Osteoblast (primary cell): ENCODE measurements at regions not wholly inside any gene's neighbourhood (a gene's known extent, or its start where the extent isn't known, plus 50 kb on each side); places are given as distances from the start of the nearest gene placed in this dataset.

Experiments used
- DNase-seq: peaks from one replicate; pipeline ENCODE4 v3.0.0; 2011; ENCODE audit warnings: low spot score, mixed read lengths; ENCODE audit not compliant: insufficient read length; ENCODE audit errors: missing footprints
- H2AFZ ChIP-seq: 2 replicates; pipeline ENCODE4 v1.6.0; 2011; ENCODE audit warnings: mild to moderate bottlenecking, low read length
- H3K27ac ChIP-seq: 2 replicates; pipeline ENCODE4 v1.5.1; 2011; ENCODE audit warnings: mild to moderate bottlenecking, low read depth, low read length, moderate library complexity
- H3K27me3 ChIP-seq: 2 replicates; pipeline ENCODE4 v1.6.0; 2012; ENCODE audit warnings: mild to moderate bottlenecking, control low read depth, inconsistent platforms, low read length, moderate library complexity; ENCODE audit not compliant: insufficient read depth
- H3K36me3 ChIP-seq: 2 replicates; pipeline ENCODE4 v1.5.1; 2011; ENCODE audit warnings: mild to moderate bottlenecking, low read length, control low read depth, moderate library complexity; ENCODE audit not compliant: insufficient read depth
- H3K4me1 ChIP-seq: 2 replicates; pipeline ENCODE4 v1.5.1; 2011; ENCODE audit warnings: mild to moderate bottlenecking, low read length, control low read depth, moderate library complexity; ENCODE audit not compliant: insufficient read depth
- H3K4me2 ChIP-seq: 2 replicates; pipeline ENCODE4 v1.6.0; 2011; ENCODE audit warnings: mild to moderate bottlenecking, low read length; ENCODE audit not compliant: insufficient read depth
- H3K4me3 ChIP-seq: fragments of 200-600 bp; sonication (generic); 3 replicates; pipeline ENCODE4 v1.5.1; 2012; ENCODE audit warnings: mild to moderate bottlenecking, low read length, inconsistent platforms; ENCODE audit not compliant: insufficient read depth
- H3K79me2 ChIP-seq: 2 replicates; pipeline ENCODE4 v1.6.0; 2012; ENCODE audit warnings: mild to moderate bottlenecking, low read length, control low read depth, inconsistent platforms; ENCODE audit not compliant: insufficient read depth
- H3K9me3 ChIP-seq: 2 replicates; pipeline ENCODE4 v1.5.1; 2011; ENCODE audit warnings: low read depth, low read length, control low read depth
- H4K20me1 ChIP-seq: 2 replicates; pipeline ENCODE4 v1.6.0; 2012; ENCODE audit warnings: mild to moderate bottlenecking, low read length, control low read depth; ENCODE audit not compliant: insufficient read depth
- TF ChIP-seq, protein P1 (sequence below): IDR thresholded peaks from 2 replicates; pipeline ENCODE4 v1.5.1; 2011; ENCODE audit warnings: mild to moderate bottlenecking, low read depth, low read length, moderate library complexity; ENCODE audit errors: extremely low read depth

DNA sequence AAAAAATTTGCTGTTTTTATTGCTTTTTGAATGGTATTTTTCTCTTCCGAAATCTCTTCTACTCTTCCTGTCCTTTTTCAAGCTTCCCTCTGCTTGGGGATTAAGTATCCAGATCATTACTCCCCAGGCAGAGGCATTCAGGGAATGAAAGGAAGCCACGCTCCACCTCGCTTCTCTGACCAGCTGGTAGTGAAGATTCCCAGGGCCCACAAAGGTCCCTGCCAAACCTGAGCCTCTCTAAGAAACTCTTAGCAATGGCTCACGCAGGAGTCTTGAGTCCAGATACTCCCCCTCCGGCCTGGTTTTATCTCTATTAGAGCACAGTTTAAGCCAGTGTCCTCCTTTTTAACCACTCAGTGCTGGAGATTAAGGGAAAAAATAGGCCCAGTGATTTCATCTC, 51.4 kb upstream of the SOD3 start:
- Histone ChIP-seq H2AFZ (no peak overlapping the region), H3K4me1 (no peaks in the 10 kb centered on the region), H3K27ac (no peak overlapping the region), H3K27me3 (peaks cover 4% of the 10 kb centered on the region), H3K4me2 (no peak overlapping the region), H4K20me1 (no peaks in the 10 kb centered on the region), H3K79me2 (no peaks in the 10 kb centered on the region), H3K36me3 (no peaks in the 10 kb centered on the region), H3K4me3 (no peak overlapping the region), H3K9me3 (no peaks in the 10 kb centered on the region)
- TF ChIP-seq, protein P1, sequence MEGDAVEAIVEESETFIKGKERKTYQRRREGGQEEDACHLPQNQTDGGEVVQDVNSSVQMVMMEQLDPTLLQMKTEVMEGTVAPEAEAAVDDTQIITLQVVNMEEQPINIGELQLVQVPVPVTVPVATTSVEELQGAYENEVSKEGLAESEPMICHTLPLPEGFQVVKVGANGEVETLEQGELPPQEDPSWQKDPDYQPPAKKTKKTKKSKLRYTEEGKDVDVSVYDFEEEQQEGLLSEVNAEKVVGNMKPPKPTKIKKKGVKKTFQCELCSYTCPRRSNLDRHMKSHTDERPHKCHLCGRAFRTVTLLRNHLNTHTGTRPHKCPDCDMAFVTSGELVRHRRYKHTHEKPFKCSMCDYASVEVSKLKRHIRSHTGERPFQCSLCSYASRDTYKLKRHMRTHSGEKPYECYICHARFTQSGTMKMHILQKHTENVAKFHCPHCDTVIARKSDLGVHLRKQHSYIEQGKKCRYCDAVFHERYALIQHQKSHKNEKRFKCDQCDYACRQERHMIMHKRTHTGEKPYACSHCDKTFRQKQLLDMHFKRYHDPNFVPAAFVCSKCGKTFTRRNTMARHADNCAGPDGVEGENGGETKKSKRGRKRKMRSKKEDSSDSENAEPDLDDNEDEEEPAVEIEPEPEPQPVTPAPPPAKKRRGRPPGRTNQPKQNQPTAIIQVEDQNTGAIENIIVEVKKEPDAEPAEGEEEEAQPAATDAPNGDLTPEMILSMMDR, result no peak
- DNase-seq, result no peak

DNA sequence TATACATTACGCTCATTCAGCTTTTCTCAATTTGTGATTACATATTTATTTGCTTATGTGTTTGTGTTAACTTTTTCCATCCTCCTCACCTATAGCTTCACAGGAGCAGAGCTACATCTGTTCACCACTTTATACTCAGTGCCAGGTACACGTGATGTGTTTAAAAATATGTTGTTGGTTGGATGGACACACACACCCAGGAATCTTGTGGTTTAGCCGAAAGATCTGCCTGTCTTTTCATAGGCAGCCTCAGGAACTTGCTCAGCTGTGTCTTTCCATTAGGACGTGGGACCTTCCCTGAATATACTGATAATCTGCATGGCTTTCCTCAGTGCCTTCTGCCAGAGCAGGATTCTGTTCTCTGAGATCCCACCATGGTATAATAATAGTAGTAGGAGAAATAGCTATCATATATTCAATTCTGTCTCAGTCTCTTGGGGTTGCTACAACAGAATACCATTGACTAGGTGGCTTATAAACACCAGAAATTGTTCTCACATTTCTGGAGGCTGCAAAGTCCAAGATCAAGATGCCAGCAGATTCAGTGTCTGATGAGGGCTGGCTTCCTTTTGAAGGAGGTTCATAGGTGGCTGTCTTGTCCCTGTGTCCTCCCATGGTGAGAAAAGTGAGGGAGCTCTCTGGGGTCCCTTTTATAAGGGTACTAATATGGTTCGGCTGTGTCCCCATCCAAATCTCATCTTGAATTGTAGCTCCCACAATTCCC, 50.0 kb upstream of the SOD3 start:
- no peaks in the 10 kb centered on the region for H3K4me1 ChIP-seq
- no peaks in the 10 kb centered on the region for H4K20me1 ChIP-seq
- no peak overlapping the region for H3K4me2 ChIP-seq
- peaks cover 4% of the 10 kb centered on the region for H3K27me3 ChIP-seq
- no peak overlapping the region for H3K27ac ChIP-seq
- no peaks in the 10 kb centered on the region for H3K79me2 ChIP-seq
- no peaks in the 10 kb centered on the region for H3K9me3 ChIP-seq
- H3K4me3 ChIP-seq, result no peak overlapping the region
- no peak overlapping the region for H2AFZ ChIP-seq
- TF ChIP-seq, protein P1, result no peak
- H3K36me3 ChIP-seq, result no peaks in the 10 kb centered on the region
- DNase-seq, result no peak
